Caco-2 (cell line): ENCODE measurements at regions not wholly inside any gene's neighbourhood (a gene's known extent, or its start where the extent isn't known, plus 50 kb on each side); places are given as distances from the start of the nearest gene placed in this dataset.

Experiments used
- BruUV-seq: library from RNA; stranded (reverse); fragments of 400-500 nt; replicated peaks from 2 replicates; lab custom pipeline; 2021; lab: Mats Ljungman, UMichigan
- CTCF ChIA-PET: fragments of 300-600 bp; sonication (Branson Sonifier 250); formaldehyde crosslinking; loops from one replicate; lab custom pipeline; 2022; ENCODE audit warnings: antibody characterized with exemption; lab: Charles Lee
- POLR2A ChIA-PET: fragments of 300-600 bp; sonication (Branson Sonifier 250); formaldehyde crosslinking; loops from one replicate; lab custom pipeline; 2022; ENCODE audit warnings: antibody characterized with exemption; lab: Charles Lee
- DNase-seq, 2 experiments: peaks; one replicate each; pipeline versions ENCODE4 v3.0.0 to v3.0.0-alpha.2; 2020 to 2022
- H3K27me3 ChIP-seq: replicated peaks from 2 replicates; pipeline ENCODE4 v1.6.0; 2011; ENCODE audit warnings: low read length; ENCODE audit not compliant: control insufficient read depth, insufficient read depth
- H3K36me3 ChIP-seq: 2 replicates; pipeline ENCODE4 v1.5.1; 2011; ENCODE audit warnings: low read length; ENCODE audit not compliant: control insufficient read depth, insufficient read depth
- H3K4me1 ChIP-seq: fragments of 250-450 bp; sonication (Bioruptor Pico); 2 replicates; pipeline ENCODE4 v1.5.1; 2020; ENCODE audit warnings: mild to moderate bottlenecking
- H3K4me3 ChIP-seq: 2 replicates; pipeline ENCODE4 v1.5.1; 2011; ENCODE audit warnings: low read depth, mild to moderate bottlenecking, control low read depth, low read length
- H3K9me3 ChIP-seq: fragments of 250-450 bp; sonication (Bioruptor Pico); 2 replicates; pipeline ENCODE4 v1.5.1; 2020; ENCODE audit warnings: mild to moderate bottlenecking, moderate library complexity
- H3K27ac Mint-ChIP-seq: one replicate; pipeline ENCODE4 v1.8.0; 2022; ENCODE audit warnings: mixed read lengths; ENCODE audit not compliant: unreplicated experiment
- H3K27me3 Mint-ChIP-seq: one replicate; pipeline ENCODE4 v1.8.0; 2022; ENCODE audit warnings: mixed read lengths; ENCODE audit not compliant: insufficient read depth, unreplicated experiment
- H3K36me3 Mint-ChIP-seq: one replicate; pipeline ENCODE4 v1.8.0; 2022; ENCODE audit warnings: mild to moderate bottlenecking, mixed read lengths; ENCODE audit not compliant: insufficient read depth, unreplicated experiment
- H3K4me1 Mint-ChIP-seq: one replicate; pipeline ENCODE4 v1.8.0; 2022; ENCODE audit warnings: low read depth, mixed read lengths; ENCODE audit not compliant: unreplicated experiment
- H3K4me3 Mint-ChIP-seq: one replicate; pipeline ENCODE4 v1.8.0; 2022; ENCODE audit warnings: mild to moderate bottlenecking, moderate library complexity, mixed read lengths; ENCODE audit not compliant: unreplicated experiment
- H3K9me3 Mint-ChIP-seq: one replicate; pipeline ENCODE4 v1.8.0; 2022; ENCODE audit warnings: mixed read lengths; ENCODE audit not compliant: unreplicated experiment
- intact Hi-C: fragments of 100-400 bp; cut with micrococcal nuclease; formaldehyde crosslinking; loops from one replicate; pipeline ENCODE4 v1.10.0; 2022; ENCODE audit not compliant: unreplicated experiment
- TF ChIP-seq, protein P1 (sequence below), 2 experiments: fragments of 200-600 bp in 1 of 2; IDR thresholded peaks; 1 replicate in 1 of 2; 2 replicates in 1 of 2; pipeline versions ENCODE4 v1.5.1 to v1.8.0; 2011 to 2022; ENCODE audit warnings: antibody characterized with exemption in 1 of 2, control low read depth in 1 of 2, inconsistent platforms in 1 of 2, low read depth in 1 of 2, low read length in 1 of 2, mild to moderate bottlenecking in 1 of 2, moderate library complexity in 1 of 2; ENCODE audit not compliant: insufficient read depth in 1 of 2, severe bottlenecking in 1 of 2, unreplicated experiment in 1 of 2

DNA sequence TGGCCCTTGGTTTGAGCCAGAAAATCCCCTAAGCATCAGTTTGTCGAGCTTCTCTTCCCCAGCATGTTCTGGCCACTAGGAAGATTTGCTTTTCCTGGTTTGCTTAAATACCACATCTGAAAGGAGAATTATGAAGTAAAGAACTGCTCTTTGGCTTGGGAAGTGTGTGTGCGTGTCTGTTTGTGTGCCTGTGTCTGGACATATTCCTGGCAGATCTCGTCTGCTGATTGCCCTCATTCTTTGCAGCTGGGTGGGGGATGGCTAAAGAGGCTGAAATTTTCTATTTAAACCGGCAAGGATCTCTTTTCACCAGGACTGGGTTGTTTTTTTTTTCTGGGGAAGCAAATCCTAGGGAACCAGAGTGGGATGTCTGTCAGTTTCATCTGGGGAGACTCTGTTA, 57.3 kb upstream of the MBOAT2 start:
- no peaks in the 10 kb centered on the region for H3K4me1 Mint-ChIP-seq
- no TSS peak for BruUV-seq
- Histone ChIP-seq H3K9me3 (peaks cover 5% of the 10 kb centered on the region), H3K4me1 (no peaks in the 10 kb centered on the region), H3K27me3 (no peaks in the 10 kb centered on the region), H3K4me3 (no peak overlapping the region), H3K36me3 (no peaks in the 10 kb centered on the region)
- POLR2A ChIA-PET: no interaction called here
- DNase-seq: no peak
- peaks cover 2% of the 10 kb centered on the region for H3K9me3 Mint-ChIP-seq
- H3K27me3 Mint-ChIP-seq: peaks cover 6% of the 10 kb centered on the region
- no peak overlapping the region for H3K4me3 Mint-ChIP-seq
- TF ChIP-seq, protein P1, sequence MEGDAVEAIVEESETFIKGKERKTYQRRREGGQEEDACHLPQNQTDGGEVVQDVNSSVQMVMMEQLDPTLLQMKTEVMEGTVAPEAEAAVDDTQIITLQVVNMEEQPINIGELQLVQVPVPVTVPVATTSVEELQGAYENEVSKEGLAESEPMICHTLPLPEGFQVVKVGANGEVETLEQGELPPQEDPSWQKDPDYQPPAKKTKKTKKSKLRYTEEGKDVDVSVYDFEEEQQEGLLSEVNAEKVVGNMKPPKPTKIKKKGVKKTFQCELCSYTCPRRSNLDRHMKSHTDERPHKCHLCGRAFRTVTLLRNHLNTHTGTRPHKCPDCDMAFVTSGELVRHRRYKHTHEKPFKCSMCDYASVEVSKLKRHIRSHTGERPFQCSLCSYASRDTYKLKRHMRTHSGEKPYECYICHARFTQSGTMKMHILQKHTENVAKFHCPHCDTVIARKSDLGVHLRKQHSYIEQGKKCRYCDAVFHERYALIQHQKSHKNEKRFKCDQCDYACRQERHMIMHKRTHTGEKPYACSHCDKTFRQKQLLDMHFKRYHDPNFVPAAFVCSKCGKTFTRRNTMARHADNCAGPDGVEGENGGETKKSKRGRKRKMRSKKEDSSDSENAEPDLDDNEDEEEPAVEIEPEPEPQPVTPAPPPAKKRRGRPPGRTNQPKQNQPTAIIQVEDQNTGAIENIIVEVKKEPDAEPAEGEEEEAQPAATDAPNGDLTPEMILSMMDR (IDR thresholded peaks at IDR 0.05; ENCODE audit: insufficient read depth in 1 of 2, low read depth in 1 of 2, low read length in 1 of 2, severe bottlenecking in 1 of 2, unreplicated experiment in 1 of 2): no peak
- intact Hi-C loops: no loop called here
- no peaks in the 10 kb centered on the region for H3K36me3 Mint-ChIP-seq
- H3K27ac Mint-ChIP-seq: no peak overlapping the region
- CTCF ChIA-PET: no interaction called here

DNA sequence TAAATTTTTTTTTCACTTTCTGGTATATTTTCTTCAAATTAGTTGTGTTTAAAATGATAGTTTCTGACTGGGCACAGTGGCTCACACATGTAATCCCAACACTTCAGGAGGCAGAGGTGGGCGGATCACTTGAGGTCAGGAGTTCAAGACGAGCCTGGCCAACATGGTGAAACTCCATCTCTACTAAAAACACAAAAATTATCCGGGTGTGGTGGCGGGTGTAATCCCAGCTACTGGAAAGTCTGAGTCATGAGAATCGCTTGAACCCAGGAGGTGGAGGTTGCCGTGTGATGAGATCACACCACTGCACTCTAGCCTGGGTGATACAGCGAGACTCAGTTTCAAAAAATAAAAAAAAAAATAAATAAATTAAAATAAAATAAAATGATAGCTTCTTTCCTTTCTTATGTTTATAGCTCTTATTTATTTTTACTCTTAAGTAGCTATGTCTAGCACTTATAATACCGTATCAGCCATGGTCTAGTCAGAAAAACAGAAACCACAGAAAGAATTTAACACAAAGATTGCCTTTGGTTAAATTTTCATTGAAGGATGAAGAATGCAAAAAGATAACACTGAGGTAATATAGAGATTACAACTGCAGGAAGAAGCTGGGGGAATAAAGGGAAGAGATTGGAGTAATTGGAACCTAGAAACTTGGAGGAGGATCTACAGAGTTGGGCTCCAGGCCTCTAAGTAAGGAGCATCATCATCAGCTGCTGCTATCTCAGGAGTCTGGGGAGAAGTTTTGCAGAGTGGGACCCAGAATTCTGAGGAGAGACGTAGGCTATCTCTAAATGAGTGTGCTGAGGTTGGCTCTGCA, 54.7 kb upstream of the MBOAT2 start:
- no peak overlapping the region for H3K4me3 Mint-ChIP-seq

DNA sequence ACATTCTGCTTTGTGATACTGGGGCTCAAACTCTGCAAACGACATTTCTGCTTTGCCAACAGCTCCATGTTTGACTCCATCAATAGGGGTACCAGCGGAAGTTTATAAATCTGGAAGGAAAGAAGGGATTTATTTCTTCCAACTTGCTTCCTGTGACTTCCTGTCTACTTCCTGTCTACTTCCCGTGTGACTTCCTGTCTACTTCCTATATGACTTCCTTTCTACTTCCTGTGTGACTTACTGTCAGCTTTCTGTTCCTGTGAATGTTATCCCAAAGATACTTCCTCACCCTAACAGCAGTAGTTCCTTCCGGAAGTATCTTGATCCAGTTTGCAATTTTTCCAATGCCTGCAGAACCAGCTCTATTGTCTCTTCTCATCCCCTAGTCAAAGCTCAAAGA, 52.0 kb upstream of the MBOAT2 start:
- peaks cover 2% of the 10 kb centered on the region for H3K27me3 Mint-ChIP-seq
- H3K9me3 Mint-ChIP-seq: peaks cover 9% of the 10 kb centered on the region
- Histone ChIP-seq H3K4me3 (no peak overlapping the region), H3K9me3 (peaks cover 6% of the 10 kb centered on the region), H3K27me3 (no peaks in the 10 kb centered on the region), H3K36me3 (no peaks in the 10 kb centered on the region), H3K4me1 (no peaks in the 10 kb centered on the region)
- intact Hi-C loops: no loop called here
- DNase-seq: no peak
- no peak overlapping the region for H3K4me3 Mint-ChIP-seq
- POLR2A ChIA-PET: no interaction called here
- BruUV-seq: no TSS peak
- no peaks in the 10 kb centered on the region for H3K4me1 Mint-ChIP-seq
- TF ChIP-seq, protein P1 (IDR thresholded peaks at IDR 0.05; ENCODE audit: insufficient read depth in 1 of 2, low read depth in 1 of 2, low read length in 1 of 2, severe bottlenecking in 1 of 2, unreplicated experiment in 1 of 2): no peak
- CTCF ChIA-PET: interaction anchor here (0.7 kb wide), 1 partner anchor 150 kb away, joined by 3 read pairs; no protein-coding TSS in a partner anchor
- H3K27ac Mint-ChIP-seq: no peak overlapping the region
- H3K36me3 Mint-ChIP-seq: no peaks in the 10 kb centered on the region

More for the DNA sequence above, 54.7 kb upstream of the MBOAT2 start:
- Histone ChIP-seq H3K4me3 (no peak overlapping the region), H3K9me3 (peaks cover 6% of the 10 kb centered on the region), H3K36me3 (no peaks in the 10 kb centered on the region), H3K4me1 (no peaks in the 10 kb centered on the region), H3K27me3 (no peaks in the 10 kb centered on the region)
- CTCF ChIA-PET: interaction anchor here (0.6 kb wide), 1 partner anchor 24 kb away, joined by 3 read pairs; no protein-coding TSS in a partner anchor
- Mint-ChIP-seq H3K27me3 (peaks cover 6% of the 10 kb centered on the region), H3K9me3 (peaks cover 9% of the 10 kb centered on the region), H3K36me3 (no peaks in the 10 kb centered on the region), H3K4me1 (no peaks in the 10 kb centered on the region), H3K27ac (no peak overlapping the region)
- POLR2A ChIA-PET: no interaction called here
- TF ChIP-seq, protein P1 (IDR thresholded peaks at IDR 0.05; ENCODE audit: insufficient read depth in 1 of 2, low read depth in 1 of 2, low read length in 1 of 2, severe bottlenecking in 1 of 2, unreplicated experiment in 1 of 2): no peak
- BruUV-seq: no TSS peak
- no peak for DNase-seq
- intact Hi-C loops: no loop called here
